NCI-H2227 (cell line): ENCODE measurements at regions not wholly inside any gene's neighbourhood (a gene's known extent, or its start where the extent isn't known, plus 50 kb on each side); places are given as distances from the start of the nearest gene placed in this dataset.
"Not testable (repeated sequence)": the region's sequence is repeated elsewhere in the genome, so short reads cannot be mapped to it uniquely, and the experiment has no call there.

ENCODE experiments used
- DNase-seq: peaks from one replicate; lab custom pipeline; 2025; ENCODE audit not compliant: unreplicated experiment; lab: John Stamatoyannopoulos, UW

DNA sequence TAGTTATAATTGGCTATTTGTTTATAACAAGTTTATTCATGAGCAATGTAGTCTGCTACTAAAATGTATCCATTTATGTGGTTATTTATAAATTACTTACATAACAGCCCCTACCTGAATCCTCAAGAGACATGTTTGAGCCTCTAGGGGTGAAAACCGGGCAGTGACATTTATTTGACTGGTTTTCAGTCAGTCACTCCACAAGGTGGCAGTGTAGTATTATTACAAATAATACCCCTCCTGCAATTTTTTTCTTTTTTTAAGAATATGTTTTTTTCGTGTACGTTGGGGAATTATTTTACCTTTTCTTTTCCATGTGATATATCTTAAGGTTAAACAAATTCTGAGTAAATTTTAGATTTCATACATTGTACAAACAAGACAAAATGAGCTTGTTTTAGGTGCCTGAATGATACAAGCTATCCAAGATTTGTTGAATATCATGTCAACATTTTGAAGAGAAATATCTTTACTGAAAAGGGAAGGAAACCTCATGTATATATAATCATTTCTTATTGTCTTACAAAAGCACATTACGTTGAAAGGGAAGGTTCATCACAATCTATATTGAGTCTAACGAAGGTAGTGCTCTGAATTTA lies 598.7 kb upstream of the TECRL start:
- DNase-seq = no peak

DNA sequence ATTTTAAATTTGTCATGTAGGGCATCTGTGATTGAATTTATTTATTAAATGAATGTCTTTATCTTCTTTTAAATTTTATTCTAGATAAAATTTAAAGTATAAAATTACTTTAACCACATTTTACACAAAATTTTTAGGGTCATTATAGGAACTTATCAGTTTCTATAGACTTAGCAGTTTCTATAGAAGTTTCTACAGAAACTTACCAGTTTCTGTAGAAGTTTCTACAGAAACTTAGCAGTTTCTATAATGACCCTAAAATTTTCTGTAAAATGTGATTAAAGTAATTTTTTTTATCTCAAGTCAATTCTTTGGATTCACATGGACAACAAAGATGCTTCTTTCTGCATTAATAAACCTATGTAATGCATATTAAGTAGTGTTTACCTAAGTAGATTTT lies 565.9 kb upstream of the TECRL start:
- DNase-seq = no peak

DNA sequence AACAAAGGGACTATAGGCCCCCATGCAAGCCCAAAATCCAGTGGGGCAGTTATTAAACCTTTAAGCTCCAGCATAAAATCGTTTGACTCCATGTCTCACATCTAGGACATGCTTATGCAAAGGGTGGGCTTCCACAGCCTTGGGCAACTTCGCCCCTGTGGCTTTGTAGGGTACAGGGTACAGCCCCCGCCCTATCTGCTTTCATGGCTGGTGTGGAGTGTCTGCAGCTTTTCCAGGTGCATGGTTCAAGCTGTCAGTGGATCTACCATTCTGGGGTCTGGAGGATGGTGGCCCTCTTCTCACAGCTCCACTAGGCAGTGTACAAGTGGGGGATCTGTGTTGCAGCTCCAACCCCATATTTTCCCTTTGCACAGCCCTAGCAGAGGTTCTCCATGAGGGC lies 559.8 kb upstream of the TECRL start:
- no peak for DNase-seq

DNA sequence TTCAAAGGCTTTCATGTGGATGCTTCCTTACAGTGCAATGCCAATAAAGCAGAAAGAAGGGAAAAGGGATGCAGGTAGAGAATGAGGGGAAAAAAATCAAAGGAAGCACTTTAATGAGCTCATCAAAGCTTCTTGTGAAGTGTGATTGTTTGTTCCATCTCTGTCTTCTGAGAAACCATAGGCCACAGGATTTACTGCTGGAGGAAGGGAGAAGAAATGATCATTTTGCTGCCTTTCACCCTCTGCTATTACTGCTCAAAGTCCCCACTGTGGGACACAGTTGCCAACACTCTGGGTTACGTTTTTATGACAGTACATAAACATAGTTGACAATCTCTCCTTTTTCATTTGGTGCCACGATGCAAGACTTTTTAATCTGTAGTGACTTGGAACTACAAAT lies 558.0 kb upstream of the TECRL start:
- no peak for DNase-seq

DNA sequence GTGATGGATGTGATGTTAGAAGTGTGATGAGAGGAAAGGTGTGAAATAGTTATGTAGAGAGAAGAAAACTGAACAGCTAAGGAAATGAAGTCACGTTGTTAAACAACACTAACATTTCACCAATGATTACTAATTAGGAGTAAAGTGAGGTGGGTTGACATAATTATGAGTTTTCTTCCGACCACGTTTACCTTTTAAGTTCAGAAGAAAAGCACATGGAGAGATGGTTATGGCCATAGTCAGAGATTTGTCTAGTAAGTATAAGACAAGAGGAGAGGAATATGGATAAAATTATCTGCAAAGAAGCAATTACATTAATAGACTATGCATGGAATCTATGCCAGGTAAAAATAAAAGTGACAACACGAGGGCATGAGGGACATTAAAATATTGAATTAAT lies 551.3 kb upstream of the TECRL start:
- no peak for DNase-seq

DNA sequence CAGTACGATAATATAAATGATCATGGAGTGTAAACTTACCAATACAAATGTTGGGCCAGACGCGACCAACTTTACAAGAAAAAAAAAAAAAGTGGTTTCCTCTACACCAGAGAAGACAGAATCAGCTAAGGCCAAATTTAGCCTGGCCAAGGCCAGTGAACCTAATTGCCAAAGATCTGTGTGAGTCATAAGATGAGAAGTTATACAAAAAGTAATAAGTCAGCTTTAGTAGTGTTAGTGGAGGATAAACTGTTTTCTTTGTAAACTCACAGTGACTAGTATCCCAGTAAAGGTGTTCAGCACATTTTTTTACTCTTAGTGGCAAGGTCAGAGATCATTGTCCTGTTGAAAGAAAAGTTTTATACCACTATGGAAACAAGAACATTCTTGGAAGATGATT lies 531.4 kb upstream of the TECRL start:
- no peak for DNase-seq

DNA sequence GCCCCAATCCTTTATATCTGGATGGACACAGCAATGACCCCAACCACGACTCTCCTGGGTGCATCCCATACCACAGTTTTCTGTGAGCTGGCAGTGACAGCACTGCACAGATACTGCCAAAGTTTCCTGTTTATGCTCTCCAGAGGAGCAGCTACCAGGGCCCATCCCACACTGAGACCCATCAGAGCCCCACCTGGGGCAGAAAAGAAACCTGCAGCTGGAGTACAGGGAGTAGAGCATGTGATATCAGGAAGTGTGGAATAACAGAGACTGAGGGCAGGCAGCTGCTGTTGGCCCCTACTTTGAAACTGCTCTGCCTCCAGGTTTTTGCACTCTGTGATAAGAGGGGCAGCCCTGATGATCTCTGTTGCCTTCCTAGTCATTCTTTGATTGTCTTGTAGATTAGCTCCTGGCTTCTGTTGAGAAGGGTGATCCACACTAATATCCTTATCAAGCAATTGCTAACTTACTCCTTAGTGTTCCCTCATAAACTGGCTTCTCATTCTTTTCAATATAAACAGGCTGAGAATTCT lies 526.3 kb upstream of the TECRL start:
- no peak for DNase-seq

DNA sequence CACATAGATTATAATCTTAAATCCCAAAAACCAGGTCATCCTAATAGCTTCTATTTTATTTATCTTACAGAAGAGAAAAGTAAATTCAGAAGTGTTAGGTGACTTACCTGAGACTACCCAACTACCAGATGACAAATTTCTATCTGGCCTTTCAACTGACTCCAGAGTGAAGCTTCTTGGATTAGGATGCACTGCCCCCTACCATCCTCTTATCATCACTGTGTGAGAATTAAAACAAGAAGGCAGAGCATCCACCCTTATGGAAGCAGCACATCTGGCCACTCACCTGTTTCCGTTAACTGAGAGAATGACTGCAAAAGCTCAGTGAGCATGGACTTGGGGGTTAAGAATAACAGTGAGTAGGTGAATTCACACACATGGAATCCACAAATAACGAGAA lies 502.6 kb upstream of the TECRL start:
- DNase-seq = no peak

DNA sequence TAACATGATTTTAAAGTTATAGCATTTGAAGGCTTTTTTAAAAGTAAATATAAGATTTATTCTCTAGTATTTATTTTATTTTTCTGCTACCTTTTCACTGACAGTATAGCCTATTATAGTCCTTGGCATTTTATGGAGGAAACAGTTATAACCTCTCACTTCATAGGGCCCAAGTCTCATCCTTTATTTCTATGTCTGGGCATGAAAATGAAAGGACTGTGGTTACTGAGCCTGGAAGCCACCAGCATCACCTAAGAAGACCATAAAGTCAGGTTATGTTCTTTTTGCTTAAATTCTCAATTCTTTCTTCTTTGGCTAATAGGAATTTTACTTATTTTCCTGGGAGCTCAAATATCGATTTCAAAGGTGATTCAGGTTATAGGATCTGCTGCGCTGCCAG lies 494.7 kb upstream of the TECRL start:
- no peak for DNase-seq

DNA sequence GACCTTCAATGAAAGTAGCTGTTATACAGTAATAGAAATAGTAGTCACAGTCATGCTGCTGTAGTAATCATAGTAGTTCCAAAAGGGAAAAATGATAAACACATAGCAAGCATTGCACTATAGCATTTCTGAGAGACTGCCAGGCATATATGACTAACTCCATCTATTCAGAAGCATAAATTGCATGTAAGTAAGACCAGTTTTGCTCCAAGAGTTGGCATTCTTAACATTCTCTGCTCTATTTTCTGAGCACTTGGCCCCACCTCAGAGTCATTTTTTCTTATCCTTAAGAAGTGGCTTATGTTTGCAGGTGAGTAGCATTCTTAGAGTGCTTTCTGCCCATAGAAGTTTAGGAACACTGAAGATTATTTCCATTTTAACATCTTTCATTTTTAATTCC lies 490.3 kb upstream of the TECRL start:
- no peak for DNase-seq

DNA sequence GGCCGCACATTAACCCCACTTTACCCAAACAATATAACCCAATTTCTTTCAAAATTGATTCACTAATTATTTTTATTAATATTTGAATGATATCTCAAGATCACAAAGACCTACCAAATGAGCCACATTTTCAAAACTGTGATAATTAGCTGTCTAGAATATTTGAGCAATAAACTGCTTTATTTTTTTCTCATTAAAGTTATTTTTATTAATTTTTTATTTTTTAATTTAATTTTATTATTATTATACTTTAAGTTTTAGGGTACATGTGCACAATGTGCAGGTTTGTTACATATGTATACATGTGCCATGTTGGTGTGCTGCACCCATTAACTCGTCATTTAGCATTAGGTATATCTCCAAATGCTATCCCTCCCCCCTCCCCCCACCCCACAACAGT lies 489.8 kb upstream of the TECRL start:
- DNase-seq = not testable (repeated sequence)

DNA sequence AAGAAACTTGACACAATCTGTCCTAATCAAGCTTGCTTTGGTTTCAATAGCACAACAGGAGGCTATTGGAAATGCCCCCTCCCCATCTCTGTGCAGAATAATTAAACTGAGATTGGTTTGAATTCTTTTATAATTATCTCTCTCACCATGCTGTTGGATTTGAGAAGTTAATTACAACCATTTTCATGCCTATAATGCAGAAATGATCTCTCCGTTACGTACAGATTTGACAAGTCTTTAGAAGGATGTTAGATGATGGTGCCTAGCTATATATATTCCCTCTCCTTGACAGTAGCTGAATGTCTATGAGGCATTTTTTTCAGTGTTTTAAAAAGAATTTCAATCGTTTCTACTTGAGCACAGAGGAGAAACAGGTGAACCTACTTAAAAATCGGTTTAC lies 488.4 kb upstream of the TECRL start:
- no peak for DNase-seq

DNA sequence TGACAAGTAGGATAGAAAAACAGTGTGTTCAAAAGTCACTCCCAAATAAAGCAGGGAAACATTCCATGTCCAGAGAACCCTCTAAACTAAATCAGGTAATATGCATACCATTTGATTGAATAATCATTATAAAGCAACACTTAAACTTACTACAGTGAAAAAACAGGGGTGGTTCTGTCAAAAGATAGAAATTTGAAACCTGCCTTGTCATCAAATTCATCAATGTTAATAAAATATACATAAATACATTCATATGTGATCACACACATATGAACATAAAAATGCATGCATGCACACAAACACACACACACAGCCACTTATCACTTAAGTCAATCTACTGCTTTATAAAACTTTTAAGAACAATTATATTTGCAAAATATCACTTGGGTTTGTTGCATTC lies 485.8 kb upstream of the TECRL start:
- DNase-seq = no peak

DNA sequence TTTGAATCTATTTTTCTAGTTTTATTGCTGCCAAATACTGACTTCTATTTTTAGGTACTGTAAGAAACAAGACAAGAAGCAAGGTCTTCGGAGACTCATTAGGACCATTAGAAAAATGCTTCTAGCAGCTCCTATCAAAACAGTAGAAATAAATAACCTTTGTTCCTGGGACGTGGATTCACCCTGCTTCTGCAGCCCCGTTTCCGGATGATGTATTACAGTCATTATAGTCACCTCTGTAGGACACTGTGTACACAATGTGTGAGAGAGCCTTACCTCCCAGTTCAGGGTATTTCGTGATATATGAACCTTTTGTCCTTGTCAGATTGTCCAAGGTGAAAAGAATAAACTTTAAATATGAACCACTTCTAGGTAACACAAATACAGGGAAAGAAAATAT lies 484.0 kb upstream of the TECRL start:
- no peak for DNase-seq

DNA sequence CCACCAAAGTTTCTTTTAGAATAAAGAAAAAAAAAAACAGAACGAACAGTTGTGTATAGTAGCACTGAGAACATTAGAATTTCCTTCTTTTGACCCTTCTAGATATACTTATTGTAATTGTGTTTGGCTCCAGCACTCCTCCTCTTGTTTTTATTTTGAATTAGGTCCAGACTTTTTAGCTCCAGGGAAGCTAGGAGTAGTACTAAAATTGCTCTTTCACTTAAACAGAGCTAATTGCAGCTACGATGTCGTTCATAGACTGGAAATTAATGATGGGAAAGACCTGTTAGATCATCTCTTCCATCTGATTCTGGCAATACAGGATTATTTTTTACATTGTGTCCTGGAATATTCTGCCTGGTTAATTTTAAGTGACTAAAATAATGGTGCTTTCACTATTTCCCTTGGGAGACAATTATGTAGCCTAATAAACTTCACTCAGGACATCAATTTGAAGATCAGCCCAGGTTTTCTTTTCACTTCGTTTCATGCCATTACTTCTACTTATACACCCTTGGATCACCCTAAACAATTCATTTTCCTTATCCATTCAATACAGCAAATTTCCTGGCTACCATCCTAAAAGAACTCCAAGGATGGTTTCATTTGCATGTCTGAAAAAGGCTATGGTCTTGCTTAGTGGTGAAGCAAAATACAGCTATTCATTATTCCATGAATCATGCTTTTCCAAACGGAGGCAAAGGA lies 480.8 kb upstream of the TECRL start:
- no peak for DNase-seq

DNA sequence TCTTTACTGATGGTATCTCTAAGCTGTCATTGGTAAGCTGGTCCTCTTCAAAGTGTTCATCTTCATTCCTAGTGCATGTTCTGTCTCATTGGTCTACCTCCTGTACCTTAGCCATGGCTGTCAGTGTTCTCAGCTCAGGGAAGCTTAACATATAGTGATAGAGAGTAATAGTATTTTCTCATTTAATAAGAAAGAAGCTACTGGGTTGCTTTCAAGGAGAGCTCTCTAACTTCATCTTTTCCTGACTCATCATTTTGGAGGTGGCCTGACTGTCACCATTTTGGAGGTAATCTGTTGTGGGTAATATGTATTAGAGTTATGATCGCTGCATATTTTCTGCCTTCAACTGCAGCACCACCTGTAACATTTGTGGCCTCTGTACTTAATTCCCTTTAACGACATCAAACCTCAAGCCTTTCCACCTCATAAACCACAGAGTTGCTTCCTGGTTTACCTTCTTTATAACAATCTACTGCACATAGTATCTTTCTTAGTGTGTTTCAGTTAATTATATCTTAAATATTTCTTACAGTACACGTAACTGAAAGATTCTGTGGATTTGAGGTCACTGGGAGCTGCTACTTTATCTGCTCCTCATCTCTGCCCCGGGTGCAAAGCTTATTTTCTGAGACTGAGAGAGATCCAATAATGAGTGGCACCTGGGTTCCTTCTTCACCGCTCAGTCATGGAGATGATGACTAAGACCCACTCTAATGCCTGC lies 474.0 kb upstream of the TECRL start:
- DNase-seq = no peak

DNA sequence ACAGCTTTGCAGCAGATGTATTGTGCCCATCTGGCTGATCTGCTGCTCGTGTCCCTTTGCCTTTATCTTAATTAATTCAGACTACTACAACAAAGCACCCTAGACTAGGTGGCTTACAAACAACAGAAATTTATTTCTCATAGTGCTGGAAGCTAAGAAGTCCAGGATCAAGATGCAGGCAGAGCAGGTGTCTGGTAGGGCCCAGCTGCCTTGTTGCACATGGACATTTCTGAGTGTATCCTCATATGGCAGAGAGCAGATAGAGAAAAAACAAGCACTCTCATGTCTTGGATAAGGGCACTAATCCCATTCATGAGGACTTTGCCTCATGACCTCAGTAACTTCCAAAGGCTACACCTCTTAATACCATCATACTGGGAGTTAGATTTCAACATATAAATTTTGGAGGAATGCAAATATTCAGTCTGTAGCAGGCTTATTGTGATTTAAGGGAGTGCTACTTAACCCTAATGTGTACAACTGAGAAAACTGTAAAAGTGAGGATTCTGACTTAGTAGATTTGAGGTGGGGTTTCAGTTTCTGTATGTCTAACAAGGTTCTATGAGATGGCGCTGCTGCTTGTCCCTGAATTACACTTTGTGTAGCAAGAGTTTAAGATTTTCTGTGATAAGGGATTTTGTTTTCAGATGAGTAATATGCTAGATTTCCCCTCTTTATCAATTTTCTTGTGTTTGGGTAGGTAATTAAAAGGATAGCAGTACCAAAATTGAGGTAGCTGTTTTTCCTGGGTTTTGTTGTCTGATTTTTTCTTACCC lies 473.2 kb upstream of the TECRL start:
- no peak for DNase-seq

DNA sequence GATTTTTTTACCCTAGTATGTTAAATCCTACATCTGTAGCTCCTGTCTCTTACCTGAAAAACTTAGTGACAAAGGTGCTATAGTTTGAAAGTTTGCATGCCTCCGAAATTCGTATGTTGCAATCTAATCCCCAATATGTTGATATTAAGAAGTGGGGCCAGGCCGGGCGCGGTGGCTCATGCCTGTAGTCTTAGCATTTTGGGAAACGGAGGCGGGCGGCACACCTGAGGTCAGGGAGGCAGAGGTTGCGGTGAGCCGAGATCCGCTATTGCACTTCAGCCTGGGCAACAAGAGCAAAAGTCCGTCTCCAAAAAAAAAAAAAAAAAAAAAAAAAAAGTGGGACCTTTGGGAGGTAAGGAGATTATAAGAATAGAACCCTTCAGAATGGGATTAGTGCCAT lies 471.3 kb upstream of the TECRL start:
- no peak for DNase-seq

DNA sequence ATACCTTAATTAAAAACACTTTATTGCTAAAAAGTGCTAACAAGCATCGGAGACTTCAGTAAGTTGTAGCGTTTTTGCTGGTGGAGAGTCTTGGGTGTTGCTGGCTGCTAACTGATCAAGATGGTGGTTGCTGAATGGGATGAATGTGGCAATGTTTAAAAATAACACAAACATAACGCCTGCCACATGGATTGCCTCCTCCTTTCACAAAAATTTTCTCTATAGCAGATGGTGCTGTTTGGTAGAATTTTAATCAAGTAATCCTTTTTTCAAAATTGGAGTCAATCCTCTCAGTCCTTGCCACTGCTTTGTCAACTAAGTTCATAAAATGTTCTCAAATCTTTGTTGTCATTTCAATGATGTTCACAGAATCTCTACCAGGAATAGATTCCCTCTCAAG lies 466.8 kb upstream of the TECRL start:
- no peak for DNase-seq

DNA sequence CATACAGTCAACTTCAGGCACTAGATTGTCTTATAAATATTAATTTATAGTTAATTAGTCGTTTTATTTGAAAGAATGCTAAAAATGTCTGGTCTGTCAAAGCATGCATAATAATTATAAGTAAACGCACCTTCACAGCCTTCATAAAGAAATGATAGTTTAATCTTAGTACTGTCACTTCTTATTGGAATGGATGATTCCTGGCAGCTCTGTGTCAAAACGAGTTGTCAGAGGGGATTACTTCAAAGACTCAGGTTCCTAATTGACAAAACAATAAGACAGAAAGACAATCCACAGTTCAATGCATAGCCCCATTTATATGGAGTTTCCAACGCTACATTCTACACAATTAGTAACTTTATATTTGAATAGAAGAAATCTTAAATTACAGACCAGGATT lies 461.3 kb upstream of the TECRL start:
- no peak for DNase-seq

DNA sequence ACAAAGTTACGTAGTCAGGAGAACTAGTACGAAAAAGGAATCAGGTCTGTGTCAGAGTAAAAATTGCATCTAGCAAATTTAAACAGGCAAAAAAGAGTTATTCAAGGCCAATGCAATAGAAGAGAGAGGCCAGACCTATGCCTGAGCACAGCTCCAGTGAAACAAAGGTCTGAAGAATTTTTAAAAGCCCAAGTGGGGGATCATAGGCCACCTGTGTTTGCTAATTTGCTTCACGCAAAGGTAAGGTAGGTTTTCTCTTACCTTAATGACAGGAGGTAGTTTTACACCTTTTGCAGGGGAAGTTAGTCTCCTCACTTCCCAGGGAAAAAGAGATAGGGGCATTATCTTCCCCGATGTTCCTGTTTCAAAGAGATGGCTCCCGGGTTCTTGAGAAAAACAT lies 448.6 kb upstream of the TECRL start:
- DNase-seq = no peak

DNA sequence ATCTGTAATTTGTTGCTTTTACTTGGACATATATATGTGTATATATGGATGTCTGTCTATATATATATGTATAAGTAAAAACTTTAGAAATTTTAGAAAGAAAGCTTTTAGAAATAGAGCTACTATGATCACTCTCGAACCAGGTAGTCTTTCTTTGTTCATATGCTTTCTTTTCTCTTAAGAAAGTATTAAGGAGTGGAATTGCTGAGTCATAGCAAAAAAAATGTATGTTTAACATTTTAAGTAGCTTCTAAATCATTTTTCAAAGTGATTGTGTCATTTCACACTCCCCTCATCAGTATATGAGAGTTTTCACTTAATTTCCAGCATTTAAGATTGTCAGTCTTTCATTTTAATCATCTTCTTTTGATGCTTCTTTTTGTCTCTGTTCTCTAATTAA lies 447.9 kb upstream of the TECRL start:
- DNase-seq = no peak
